Stimulated activated memory B cell treated with anti-CD40 and anti-IgM and Interleukin-4, amounts not matched to agents 10 μg/mL and 1 μg/mL and 100 μg/mL, for 72 hours (primary cell): ENCODE measurements at regions not wholly inside any gene's neighbourhood (a gene's known extent, or its start where the extent isn't known, plus 50 kb on each side); places are given as distances from the start of the nearest gene placed in this dataset.
"Not testable (repeated sequence)": the region's sequence is repeated elsewhere in the genome, so short reads cannot be mapped to it uniquely, and the experiment has no call there.

Source experiments
- ATAC-seq: fragments of 150-1000 bp; cut with Tn5 transposase; 2 replicates; pipeline ENCODE4 v1.10.0; 2021
- H3K27ac Mint-ChIP-seq: one replicate; pipeline ENCODE4 v1.8.0; 2022; ENCODE audit warnings: mild to moderate bottlenecking, mixed read lengths
- H3K27me3 Mint-ChIP-seq: one replicate; pipeline ENCODE4 v1.8.0; 2022; ENCODE audit warnings: mixed read lengths
- H3K36me3 Mint-ChIP-seq: one replicate; pipeline ENCODE4 v1.8.0; 2022; ENCODE audit warnings: mixed read lengths
- H3K4me1 Mint-ChIP-seq: one replicate; pipeline ENCODE4 v1.8.0; 2022; ENCODE audit warnings: mixed read lengths
- H3K4me3 Mint-ChIP-seq: one replicate; pipeline ENCODE4 v1.8.0; 2022; ENCODE audit warnings: mild to moderate bottlenecking, moderate library complexity, mixed read lengths
- H3K9me3 Mint-ChIP-seq: one replicate; pipeline ENCODE4 v1.8.0; 2022; ENCODE audit warnings: mixed read lengths

GRCh38 chr2:105665480-105665879 is 79.2 kb upstream of the NCK2 start:
- peaks cover 15% of the 10 kb centered on the region for H3K9me3 Mint-ChIP-seq
- no peak for ATAC-seq
- no peaks in the 10 kb centered on the region for H3K4me1 Mint-ChIP-seq
- peaks cover 24% of the 10 kb centered on the region for H3K27me3 Mint-ChIP-seq
- peaks cover 6% of the 10 kb centered on the region for H3K36me3 Mint-ChIP-seq
- no peak overlapping the region for H3K27ac Mint-ChIP-seq
- no peak overlapping the region for H3K4me3 Mint-ChIP-seq

GRCh38 chr2:105660489-105660888 is 84.2 kb upstream of the NCK2 start:
- peaks cover 10% of the 10 kb centered on the region for H3K9me3 Mint-ChIP-seq
- no peak overlapping the region for H3K4me3 Mint-ChIP-seq
- no peak overlapping the region for H3K27ac Mint-ChIP-seq
- no peak for ATAC-seq
- peaks cover 6% of the 10 kb centered on the region for H3K4me1 Mint-ChIP-seq
- peaks cover 47% of the 10 kb centered on the region for H3K27me3 Mint-ChIP-seq
- peaks cover 3% of the 10 kb centered on the region for H3K36me3 Mint-ChIP-seq

GRCh38 chr2:105655723-105656606 is 88.7 kb upstream of the NCK2 start:
- H3K4me1 Mint-ChIP-seq, H3K9me3 Mint-ChIP-seq, H3K27ac Mint-ChIP-seq, H3K4me3 Mint-ChIP-seq, ATAC-seq, H3K36me3 Mint-ChIP-seq: not testable (repeated sequence)
- H3K27me3 Mint-ChIP-seq: peaks cover 23% of the 10 kb centered on the region

- peaks cover 3% of the 10 kb centered on the region for H3K9me3 Mint-ChIP-seq
- no peaks in the 10 kb centered on the region for H3K36me3 Mint-ChIP-seq
- H3K27ac Mint-ChIP-seq: no peak overlapping the region
- ATAC-seq: no peak
- H3K4me3 Mint-ChIP-seq: no peak overlapping the region
- peaks cover 23% of the 10 kb centered on the region for H3K27me3 Mint-ChIP-seq
- H3K4me1 Mint-ChIP-seq: peaks cover 6% of the 10 kb centered on the region
Observed at GRCh38 chr2:105655244-105655643, 89.5 kb upstream of the NCK2 start.

GRCh38 chr2:105654474-105655004 is 90.2 kb upstream of the NCK2 start:
- H3K36me3 Mint-ChIP-seq: no peaks in the 10 kb centered on the region
- no peak overlapping the region for H3K27ac Mint-ChIP-seq
- peaks cover 6% of the 10 kb centered on the region for H3K4me1 Mint-ChIP-seq
- no peak for ATAC-seq
- H3K9me3 Mint-ChIP-seq: peaks cover 3% of the 10 kb centered on the region
- peaks cover 19% of the 10 kb centered on the region for H3K27me3 Mint-ChIP-seq
- no peak overlapping the region for H3K4me3 Mint-ChIP-seq

GRCh38 chr2:105653302-105653701 is 91.4 kb upstream of the NCK2 start:
- ATAC-seq: no peak
- peaks cover 18% of the 10 kb centered on the region for H3K27me3 Mint-ChIP-seq
- no peak overlapping the region for H3K4me3 Mint-ChIP-seq
- H3K36me3 Mint-ChIP-seq: no peaks in the 10 kb centered on the region
- peaks cover 6% of the 10 kb centered on the region for H3K4me1 Mint-ChIP-seq
- no peak overlapping the region for H3K27ac Mint-ChIP-seq
- H3K9me3 Mint-ChIP-seq: peaks cover 6% of the 10 kb centered on the region

- H3K27me3 Mint-ChIP-seq: peaks cover 18% of the 10 kb centered on the region
- H3K4me1 Mint-ChIP-seq: peaks cover 6% of the 10 kb centered on the region
- no peak overlapping the region for H3K4me3 Mint-ChIP-seq
- H3K27ac Mint-ChIP-seq: no peak overlapping the region
- peaks cover 6% of the 10 kb centered on the region for H3K9me3 Mint-ChIP-seq
- ATAC-seq: no peak
- no peaks in the 10 kb centered on the region for H3K36me3 Mint-ChIP-seq
Observed at GRCh38 chr2:105652014-105652796, 92.5 kb upstream of the NCK2 start.

- no peak for ATAC-seq
- H3K27ac Mint-ChIP-seq: no peak overlapping the region
- H3K4me1 Mint-ChIP-seq: no peaks in the 10 kb centered on the region
- no peak overlapping the region for H3K4me3 Mint-ChIP-seq
- H3K27me3 Mint-ChIP-seq: peaks cover 9% of the 10 kb centered on the region
- peaks cover 6% of the 10 kb centered on the region for H3K9me3 Mint-ChIP-seq
- H3K36me3 Mint-ChIP-seq: no peaks in the 10 kb centered on the region
Observed at GRCh38 chr2:105649534-105649933, 95.2 kb upstream of the NCK2 start.

- no peak for ATAC-seq
- Mint-ChIP-seq H3K9me3 (peaks cover 6% of the 10 kb centered on the region), H3K27ac (no peak overlapping the region), H3K4me1 (no peaks in the 10 kb centered on the region), H3K27me3 (peaks cover 11% of the 10 kb centered on the region), H3K36me3 (no peaks in the 10 kb centered on the region), H3K4me3 (no peak overlapping the region)
Observed at GRCh38 chr2:105647731-105648130, 97.0 kb upstream of the NCK2 start.

GRCh38 chr2:105646774-105647076 is 98.0 kb upstream of the NCK2 start:
- no peaks in the 10 kb centered on the region for H3K36me3 Mint-ChIP-seq
- no peak overlapping the region for H3K27ac Mint-ChIP-seq
- no peak overlapping the region for H3K4me3 Mint-ChIP-seq
- H3K4me1 Mint-ChIP-seq: no peaks in the 10 kb centered on the region
- H3K9me3 Mint-ChIP-seq: peaks cover 6% of the 10 kb centered on the region
- H3K27me3 Mint-ChIP-seq: peaks cover 19% of the 10 kb centered on the region
- ATAC-seq: no peak

- no peak overlapping the region for H3K4me3 Mint-ChIP-seq
- peaks cover 6% of the 10 kb centered on the region for H3K9me3 Mint-ChIP-seq
- peaks cover 24% of the 10 kb centered on the region for H3K27me3 Mint-ChIP-seq
- no peak overlapping the region for H3K27ac Mint-ChIP-seq
- no peak for ATAC-seq
- no peaks in the 10 kb centered on the region for H3K4me1 Mint-ChIP-seq
- no peaks in the 10 kb centered on the region for H3K36me3 Mint-ChIP-seq
Observed at GRCh38 chr2:105645938-105646773, 98.6 kb upstream of the NCK2 start.

GRCh38 chr2:105645031-105645937 is 99.4 kb upstream of the NCK2 start:
- no peaks in the 10 kb centered on the region for H3K36me3 Mint-ChIP-seq
- H3K4me1 Mint-ChIP-seq: no peaks in the 10 kb centered on the region
- H3K4me3 Mint-ChIP-seq: no peak overlapping the region
- peaks cover 25% of the 10 kb centered on the region for H3K27me3 Mint-ChIP-seq
- no peak for ATAC-seq
- no peak overlapping the region for H3K27ac Mint-ChIP-seq
- peaks cover 6% of the 10 kb centered on the region for H3K9me3 Mint-ChIP-seq

GRCh38 chr2:105644174-105644980 is 100.3 kb upstream of the NCK2 start:
- ATAC-seq: no peak
- no peak overlapping the region for H3K27ac Mint-ChIP-seq
- peaks cover 5% of the 10 kb centered on the region for H3K9me3 Mint-ChIP-seq
- no peaks in the 10 kb centered on the region for H3K36me3 Mint-ChIP-seq
- no peak overlapping the region for H3K4me3 Mint-ChIP-seq
- no peaks in the 10 kb centered on the region for H3K4me1 Mint-ChIP-seq
- H3K27me3 Mint-ChIP-seq: peaks cover 25% of the 10 kb centered on the region
